RKO (cell line): ENCODE measurements at regions not wholly inside any gene's neighbourhood (a gene's known extent, or its start where the extent isn't known, plus 50 kb on each side); places are given as distances from the start of the nearest gene placed in this dataset.
"Not testable (repeated sequence)": the region's sequence is repeated elsewhere in the genome, so short reads cannot be mapped to it uniquely, and the experiment has no call there.

Source experiments
- DNase-seq: peaks from one replicate; pipeline ENCODE4 v3.0.0-alpha.2; 2016; ENCODE audit warnings: low spot score

DNA sequence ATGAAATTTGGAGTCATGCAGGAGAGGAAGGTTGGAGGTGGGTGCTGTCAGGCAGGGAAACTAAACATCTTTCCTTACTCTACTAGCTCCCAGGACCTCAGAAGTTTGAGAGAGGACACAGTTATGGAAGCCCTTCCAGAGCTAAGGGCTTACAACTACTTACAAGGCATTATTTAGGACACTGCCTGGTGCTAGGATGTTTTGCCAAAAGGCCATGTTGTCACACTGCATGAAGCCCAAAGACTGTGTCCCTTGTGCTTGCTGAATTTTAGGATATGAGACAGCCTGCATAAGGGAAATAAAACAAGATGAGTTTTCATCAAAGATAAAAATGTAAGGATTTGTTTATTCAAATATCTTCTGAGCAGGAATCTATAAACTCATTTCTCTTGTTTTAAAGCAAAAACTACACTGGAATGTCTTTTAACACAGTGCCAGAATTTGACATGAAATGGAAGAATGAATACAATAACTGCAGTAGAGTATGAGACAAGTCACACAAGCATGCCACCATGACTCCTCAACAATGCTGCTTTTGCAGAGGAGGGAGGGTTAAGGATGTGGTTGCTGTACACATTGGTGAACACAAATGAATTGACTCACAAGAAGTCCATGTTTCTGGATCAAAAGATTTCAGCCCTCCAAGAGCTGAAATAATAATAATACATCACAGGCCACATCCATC, 258.4 kb downstream of the SPRY2 start:
- DNase-seq: no peak

DNA sequence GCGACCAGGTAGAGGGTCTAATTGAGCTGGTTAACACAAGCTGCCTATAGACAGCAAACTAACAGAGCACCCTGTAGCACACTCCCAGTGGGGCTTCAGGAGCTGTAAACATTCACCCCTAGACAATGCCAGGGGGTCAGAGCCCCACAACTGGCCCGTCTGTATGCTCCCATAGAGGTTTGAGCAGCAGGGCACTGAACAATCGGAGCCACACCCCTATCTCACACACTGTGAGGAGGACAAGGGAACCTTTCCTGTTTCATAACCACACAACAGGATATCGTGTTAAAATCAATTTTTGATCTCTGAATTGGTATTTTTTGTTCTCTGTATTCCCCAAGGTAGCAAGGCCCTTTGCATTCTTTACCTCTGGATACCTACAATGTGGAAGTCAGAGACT, 266.1 kb downstream of the SPRY2 start:
- DNase-seq: no peak

DNA sequence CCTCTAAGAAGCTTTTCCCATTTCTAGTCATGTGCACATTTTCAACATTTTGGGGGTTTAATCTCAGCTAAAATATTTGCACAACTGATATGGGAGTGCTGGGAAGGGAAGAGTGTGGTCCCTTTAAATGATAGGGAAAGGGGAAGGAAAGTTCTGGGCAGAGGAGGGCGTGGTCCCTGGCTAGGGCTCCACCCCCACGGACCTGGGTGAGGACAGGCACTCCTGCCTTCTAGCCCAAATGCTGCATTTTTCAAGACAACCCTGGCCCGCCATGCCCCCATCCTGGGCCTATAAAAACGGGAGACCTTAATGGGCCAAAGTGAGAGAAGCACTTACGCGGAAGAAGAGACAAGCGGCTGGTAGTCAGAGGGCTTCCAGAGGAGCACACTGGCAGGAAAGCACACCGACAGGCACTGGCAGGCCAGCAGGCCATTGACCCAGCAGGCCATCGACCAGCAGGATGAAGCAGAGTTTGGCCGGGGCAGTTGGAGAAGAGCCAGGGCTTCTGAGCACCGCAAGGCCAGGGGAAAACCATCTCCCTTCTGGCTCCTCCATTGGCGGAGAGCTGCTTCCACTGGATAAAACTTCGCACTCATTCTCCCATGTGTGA, 266.7 kb downstream of the SPRY2 start:
- no peak for DNase-seq

DNA sequence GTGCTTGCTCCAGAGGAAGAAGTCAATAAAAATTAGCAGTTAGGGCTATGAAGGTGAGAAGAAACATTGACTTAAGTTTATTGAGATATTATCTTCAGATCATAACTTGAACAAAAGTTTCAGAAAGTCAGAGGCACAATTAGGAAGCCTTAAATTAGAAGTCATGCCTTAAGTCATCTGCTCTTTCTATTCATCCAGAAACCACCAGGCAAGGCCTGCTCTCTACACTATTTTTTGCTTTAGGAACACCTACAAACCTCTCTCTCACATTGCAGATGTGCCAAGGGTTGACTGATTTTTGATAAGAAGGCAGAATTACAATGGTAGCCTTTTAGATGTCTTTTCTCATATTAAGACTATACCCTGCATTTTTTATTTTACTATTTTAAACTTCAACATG, 268.7 kb downstream of the SPRY2 start:
- no peak for DNase-seq

DNA sequence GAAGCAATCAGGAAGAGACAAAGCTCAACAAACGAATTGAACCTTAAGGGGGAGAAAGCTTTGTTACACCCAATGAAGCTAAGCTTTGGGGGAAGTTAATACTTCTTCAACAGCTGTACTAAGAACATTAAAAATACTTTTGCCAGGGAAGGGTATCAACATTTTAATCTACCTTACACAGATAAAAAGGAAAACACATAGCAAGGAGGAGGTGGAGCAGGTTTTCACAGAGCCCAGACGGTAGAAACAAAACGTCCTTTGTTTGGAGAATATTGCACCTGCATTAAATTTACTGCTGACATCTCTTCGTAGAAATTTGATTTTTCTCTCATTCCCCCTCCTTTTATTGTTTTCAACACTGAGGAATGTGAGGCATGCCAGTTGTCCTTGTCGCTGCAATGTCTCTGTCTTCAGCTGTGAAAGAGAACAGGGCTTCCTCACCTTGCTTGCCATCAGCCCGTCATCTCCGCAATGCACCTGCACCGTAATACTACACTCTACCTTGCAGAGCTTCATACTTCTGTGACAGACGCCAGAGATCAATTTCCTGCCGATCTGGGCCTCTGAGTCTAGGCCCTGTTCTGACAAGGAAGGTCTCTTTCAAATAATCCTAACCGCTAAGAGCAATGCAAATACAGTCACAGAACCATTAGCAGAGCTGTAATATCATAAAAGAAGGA, 270.8 kb downstream of the SPRY2 start:
- DNase-seq: no peak

DNA sequence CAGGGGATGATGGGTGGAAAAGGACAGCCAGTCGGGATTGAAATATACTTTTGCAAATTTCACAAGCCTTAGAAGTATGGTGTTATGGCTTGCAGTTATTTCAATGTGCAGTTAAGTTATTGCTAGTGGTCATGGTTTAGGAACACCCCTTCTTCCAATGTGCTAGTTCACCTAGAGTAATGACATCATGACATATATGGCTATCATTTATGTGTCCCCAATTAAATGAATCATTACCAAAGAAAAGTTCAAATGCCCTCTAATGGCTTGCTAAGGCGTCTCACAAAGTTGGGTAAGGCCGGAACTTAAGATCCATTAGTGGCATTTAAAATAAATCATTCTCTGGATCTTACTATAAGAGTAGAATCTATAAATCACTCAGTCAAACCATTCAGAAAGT, 271.6 kb downstream of the SPRY2 start:
- DNase-seq: no peak

DNA sequence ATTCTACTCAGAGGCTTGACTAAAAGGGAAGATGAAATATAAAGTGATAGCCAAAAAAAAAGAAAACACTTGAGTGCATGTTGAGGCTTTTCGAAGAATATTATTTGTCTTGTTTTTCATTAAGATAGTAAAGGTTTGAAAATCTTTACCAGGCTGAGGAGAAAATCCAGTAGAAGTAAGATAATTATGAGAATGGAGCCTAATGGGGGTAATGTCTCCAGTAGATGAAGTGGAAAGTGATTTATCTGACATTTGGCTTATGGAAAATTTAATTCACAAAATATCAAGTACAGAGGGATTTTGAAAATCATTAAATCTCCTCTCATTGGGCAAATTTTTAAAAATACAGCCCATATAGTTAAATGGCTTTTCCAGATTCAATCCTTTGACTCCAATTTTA, 274.9 kb downstream of the SPRY2 start:
- DNase-seq: no peak

DNA sequence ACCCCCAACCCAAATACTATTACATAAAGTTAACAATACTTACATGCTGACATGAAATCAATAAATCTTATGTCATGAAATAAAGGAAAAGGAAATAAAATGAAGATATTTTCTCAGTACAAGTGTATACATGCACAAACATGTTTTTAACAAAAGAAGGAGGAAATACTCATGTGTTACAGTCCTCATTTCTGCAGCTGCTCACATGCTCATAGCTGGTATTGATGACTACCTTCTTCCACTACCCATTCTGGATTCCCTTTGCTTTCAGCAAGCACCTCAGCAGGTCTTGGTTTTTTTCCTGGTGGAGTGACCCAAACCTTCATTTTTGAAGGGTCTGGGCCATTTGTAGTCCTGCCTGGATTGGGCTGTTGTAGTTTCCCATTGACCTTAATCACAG, 278.5 kb downstream of the SPRY2 start:
- DNase-seq: not testable (repeated sequence)

DNA sequence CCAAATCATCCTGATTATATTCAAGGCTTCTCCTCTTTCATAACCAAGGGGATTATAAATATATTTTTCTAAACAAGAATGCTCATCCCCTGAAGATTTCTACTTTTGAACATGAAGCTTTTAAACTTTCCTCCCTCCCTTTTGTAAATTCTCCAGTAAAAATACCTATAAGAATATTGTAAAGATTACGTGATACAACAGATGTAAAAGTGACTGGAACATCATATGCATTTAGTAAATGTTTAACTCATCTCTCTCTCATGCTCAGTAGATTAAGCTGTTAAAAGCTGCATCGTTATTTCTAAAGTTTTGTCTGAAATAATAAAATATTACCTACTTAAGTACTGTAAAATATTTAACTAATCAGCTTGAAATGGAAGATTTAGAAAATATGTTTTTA, 281.1 kb downstream of the SPRY2 start:
- no peak for DNase-seq

DNA sequence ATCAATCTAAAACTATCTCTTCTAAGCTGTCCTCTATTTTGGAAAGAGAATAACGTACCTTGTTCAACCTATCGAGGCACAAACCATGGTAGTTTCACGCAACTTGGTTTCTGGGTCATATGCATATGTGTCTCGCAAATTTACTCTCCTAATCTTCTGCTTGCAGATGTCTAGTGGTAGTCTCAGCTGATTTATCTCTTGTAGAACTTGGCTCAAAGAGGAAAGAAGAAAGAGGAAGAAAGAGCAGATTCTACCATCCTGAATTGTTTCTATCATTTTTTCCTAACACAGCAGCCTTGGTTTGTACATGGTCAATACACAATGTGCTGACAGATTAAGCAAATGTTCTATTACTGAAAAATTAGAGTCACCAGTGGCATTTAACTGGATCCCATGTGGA, 282.3 kb downstream of the SPRY2 start:
- no peak for DNase-seq

DNA sequence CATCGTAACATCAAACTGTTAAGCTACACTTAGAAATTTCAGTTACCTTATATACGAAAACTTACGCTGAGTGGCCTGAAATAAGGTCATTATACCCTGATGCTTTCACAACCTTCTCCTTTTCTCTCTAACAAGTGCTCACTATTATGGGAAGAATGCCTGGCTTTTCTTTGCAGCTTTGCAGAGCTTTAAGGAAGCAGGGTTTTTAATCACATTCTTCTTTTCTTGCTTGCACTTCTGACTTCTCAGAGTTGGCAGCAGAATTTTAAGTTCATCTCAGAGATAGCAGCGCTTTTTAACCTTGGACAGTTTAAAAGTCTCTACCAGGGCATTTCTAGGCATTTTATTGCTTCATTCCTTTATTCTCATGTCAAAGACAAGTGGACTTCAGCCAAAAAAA, 285.1 kb downstream of the SPRY2 start:
- no peak for DNase-seq

DNA sequence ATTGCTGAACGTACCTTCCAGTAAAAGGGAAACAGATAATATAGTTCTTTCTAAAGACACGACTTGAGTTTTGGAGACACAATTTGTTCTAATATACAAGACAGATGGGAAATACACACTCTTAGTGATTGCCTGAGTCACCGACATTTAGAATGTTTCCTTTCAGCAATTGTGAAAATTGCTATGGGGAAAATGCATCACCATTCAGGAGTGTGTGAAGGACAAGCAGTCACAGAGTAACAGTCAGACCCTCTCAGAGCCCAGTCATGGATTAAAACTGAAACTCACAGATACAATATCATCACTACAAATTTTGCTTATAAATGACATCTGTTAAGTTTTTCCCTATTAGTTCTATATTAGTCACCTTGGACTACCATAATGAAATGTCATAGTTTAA, 286.1 kb downstream of the SPRY2 start:
- peak; percentile 49 for DNase-seq

DNA sequence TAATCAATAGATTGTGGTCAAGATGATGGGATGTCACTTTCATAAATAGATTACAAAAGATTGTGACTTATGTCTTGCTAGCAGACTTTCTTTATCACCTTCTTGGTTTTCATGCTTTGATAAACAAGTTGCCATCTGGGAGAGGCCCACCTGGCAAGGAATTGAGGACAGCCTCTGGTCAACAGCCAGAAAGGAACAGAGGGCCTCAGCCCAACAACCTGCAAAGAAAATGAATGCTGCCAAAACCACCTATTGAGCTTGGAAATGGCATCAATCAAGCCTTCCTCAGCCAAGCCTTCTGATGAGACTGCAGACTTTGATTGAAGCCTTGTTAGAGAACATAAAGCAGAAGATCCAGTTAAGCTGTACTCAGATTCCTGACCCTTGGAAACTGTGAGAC, 288.6 kb downstream of the SPRY2 start:
- no peak for DNase-seq

DNA sequence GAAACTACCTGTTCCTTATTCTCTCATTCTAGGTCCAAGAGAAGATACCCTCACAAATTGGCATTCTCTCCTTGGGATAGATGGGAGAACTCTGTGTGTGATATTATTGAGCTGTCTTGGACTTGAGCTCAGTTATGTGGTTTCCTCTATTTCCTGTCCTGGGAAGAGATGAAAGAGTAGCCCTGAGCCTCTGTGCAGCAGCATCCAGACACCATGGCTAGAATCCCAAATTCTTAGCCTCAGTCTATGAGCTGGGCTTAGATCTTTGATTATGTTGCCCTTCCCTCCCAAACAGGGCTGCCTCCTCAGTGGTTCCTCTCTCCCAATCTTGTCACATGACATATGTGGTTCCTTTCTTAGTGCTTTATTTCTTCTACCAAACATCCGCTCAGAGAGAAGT, 290.7 kb downstream of the SPRY2 start:
- DNase-seq: no peak

DNA sequence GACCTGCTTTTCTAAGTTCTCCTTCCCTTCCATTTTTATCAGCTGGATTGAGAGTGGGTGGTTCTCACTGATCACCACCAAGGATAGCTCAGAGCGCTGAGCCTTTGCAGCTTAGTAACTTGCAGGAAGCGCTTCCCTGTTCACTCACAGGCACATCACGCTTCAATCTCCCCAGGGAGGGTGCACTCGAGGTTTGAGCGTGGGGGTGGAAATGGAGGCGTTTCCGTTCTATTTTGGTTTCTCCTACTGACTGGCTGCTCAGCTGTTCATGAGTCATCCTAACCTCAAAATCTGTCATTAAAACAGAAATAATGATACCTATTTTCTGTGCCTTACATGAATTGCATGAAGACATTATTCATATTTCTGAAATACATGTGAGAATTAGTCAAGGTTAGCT, 292.1 kb downstream of the SPRY2 start:
- peak; percentile 97 for DNase-seq

DNA sequence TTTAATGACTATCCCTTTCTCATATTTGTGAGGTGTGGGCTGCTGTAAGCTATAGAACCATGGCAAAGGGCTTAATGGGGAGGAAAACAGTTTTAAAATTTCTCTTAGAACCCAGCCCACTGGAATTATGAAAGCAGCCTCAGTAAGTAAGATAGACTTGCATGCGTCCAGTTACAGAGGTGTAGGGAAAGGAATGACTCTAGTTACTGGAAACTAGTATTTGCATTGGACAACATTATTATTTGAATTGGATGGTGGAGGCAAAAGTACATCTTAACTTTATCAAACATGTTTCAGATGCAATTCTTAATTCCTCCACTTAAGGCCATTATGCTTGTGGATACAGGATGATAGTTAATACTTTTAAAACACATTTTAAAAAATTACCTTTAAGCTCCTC, 292.9 kb downstream of the SPRY2 start:
- DNase-seq: no peak

DNA sequence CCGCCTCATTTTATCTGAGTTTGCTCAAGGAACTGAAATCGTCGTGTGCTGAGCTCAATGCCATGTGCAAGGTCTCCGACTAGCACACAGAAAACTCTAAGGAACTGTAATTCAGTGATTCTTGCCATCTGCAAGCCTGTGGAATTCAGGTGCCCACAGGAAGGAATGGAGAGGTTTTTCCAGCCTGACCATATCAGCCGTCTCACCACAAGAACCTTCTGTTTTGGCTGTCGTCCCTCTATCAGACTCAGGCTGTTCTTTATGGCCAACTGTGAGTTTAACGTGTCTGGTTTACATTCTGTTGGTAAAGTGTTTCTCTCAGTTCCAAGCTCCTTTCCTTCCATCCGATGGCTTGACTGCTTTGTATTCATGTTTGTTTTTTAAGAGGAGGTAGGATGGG, 293.5 kb downstream of the SPRY2 start:
- no peak for DNase-seq

DNA sequence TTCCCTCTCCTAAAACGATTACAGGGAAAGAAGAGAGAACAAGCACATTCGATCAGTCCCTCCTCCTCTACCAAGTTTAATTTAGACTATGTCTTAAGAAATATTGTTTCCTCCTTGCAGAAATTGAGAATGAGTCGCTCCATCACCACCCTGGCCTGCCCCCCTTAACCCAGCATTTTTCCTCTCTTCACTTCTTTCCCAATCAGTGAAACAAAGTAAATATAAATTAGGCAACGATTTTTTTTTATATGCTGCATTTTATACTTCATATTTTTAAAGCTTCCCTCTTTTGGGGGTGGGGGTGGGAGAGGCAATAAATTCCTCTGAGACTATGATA, 300.0 kb downstream of the SPRY2 start:
- no peak for DNase-seq

DNA sequence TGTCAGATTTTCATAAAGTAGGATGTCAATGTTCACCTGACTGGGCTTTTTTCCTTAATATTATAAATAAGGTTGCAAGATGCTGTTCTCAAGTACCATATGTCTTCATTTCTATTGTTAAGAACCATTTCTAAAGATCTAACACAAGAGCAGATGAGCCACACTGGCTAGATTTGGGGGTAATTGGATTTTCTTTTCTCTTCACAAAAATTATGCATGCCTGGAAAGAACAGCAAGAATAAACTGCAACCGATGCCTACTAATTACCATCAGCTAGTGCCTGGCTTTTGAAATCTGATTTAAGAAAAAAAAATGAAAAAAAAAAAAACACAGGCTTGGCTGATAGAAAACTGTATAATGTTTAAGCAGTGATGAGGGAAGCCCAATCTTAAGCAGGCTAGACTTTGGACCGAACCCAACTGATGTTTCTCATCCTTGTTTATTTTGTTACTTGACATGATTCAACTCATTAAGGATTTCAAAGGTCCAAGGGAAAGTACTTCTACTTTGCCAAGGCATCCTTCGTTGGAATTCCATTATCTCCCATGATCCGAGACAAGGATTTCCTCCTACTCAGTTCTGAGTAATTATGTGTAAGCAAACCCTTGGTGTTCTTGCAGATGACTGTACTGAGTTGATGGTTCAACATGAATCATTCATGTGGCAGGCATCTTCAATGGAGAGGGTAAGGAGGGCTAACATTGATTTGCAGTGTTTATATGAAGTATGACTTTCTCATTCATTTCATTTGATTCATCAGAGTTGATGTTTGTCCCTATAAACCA, 300.5 kb downstream of the SPRY2 start:
- DNase-seq: peak; percentile 97

DNA sequence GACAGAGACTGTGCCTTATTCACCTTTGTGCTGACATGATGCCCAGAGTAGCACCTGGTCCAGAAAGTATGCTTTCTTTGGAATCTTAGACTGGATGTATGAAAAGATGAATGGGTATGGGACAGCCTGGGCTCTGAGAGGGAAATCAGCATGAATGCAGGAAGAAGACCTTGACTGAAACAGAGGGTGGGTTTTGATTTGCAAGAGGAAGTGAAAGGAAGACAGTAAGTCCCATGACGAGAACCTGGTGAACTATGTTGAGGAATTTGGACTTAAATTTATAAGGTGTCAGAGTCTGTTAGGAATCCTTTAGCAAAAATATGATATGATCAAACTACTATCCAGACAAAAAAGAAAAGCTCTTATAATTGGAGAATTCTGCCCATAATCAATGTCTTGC, 301.9 kb downstream of the SPRY2 start:
- no peak for DNase-seq

DNA sequence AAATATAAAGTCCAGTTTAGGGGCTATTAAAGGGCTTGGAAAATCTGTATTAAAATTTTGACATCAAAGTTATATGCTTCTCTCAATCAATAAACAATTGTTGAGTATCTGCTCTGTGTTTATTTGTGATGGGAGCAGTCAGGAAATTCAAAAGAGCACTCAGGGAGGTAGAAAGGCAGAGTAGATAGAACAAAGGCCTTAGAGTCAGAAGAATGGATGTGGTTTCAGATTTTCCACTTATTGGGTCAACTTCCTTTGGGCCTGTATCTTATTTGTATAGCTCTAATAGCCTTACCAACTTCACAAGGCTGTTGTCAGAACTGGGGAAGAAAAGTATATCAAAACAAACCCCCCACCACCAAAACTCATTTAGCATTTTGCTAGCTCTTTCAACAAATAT, 302.6 kb downstream of the SPRY2 start:
- no peak for DNase-seq

DNA sequence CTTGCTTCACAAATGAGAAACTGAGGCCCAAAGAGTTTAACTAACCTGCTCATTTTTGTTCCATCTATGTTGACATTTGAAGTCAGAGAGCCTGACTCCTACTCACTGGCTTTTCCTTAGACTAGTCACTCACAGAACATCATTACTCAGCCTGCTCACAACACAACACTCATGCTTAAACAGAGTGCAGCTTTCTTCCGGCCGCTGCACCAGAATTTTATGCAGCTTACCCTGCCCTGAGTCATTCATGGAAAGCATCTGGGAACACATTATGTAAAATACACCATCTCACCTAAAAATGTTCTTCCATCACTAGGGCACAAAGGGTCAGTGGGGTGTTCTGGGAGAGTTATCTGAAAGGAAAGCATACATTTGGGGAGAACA, 303.4 kb downstream of the SPRY2 start:
- peak; percentile 94 for DNase-seq

DNA sequence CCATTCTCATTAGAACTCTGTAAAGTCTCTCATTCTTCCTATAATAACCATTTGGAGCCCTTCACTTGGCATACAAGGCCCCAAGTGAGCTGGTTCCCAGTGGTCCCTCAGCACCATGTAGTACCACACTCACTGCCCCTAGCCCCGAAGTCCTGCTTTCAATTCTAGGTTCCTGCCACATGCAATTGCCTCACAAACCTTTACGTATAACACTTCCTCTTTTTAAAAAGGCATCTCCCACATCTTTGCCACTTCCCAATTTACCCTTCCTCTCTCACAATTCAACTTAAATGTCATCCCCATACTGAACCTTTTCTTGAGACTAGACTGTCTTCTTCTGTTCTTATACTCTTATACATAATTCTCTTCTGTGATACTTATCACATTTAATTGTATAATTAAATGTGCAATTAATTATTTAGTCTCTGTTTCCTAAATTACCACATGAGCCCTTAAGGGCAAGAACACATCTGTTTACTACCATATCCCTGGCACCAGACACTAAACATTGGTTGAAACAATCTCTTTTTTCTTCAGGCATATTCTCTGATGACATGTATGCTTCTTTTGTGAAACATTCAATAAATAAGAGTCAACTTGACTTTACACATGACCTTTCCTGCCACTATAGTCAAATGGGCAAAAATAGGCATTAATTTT, 304.0 kb downstream of the SPRY2 start:
- no peak for DNase-seq
